ENCODE measurements at regions not wholly inside any gene's neighbourhood (a gene's known extent, or its start where the extent isn't known, plus 50 kb on each side); places are given as distances from the start of the nearest gene placed in this dataset.
A peak's percentile ranks its signal among the peaks of the same experiment; 100 is the strongest.
"Not testable (repeated sequence)": the region's sequence is repeated elsewhere in the genome, so short reads cannot be mapped to it uniquely, and the experiment has no call there.

GRCh38 chr9:21708856-21709255 lies 93.6 kb upstream of the MTAP start:
- no peak for FAIRE-seq
- TF ChIP-seq CTCF (IDR thresholded peaks at IDR 0.05; ENCODE audit: insufficient read depth, missing control alignments) = no peak
- DNase-seq (ENCODE audit: insufficient read length, low spot score) = no peak

- DNase-seq (ENCODE audit: insufficient read length, low spot score) (no peak), FAIRE-seq (no peak)
Observed at GRCh38 chr9:21709464-21710058, 92.9 kb upstream of the MTAP start.

GRCh38 chr9:21710548-21711191 lies 91.8 kb upstream of the MTAP start:
- FAIRE-seq (no peak), DNase-seq (ENCODE audit: insufficient read length, low spot score) (no peak)
- no peak for TF ChIP-seq CTCF (IDR thresholded peaks at IDR 0.05; ENCODE audit: insufficient read depth, missing control alignments)

More at GRCh38 chr9:21709464-21710058, 92.9 kb upstream of the MTAP start:
- TF ChIP-seq CTCF (IDR thresholded peaks at IDR 0.05; ENCODE audit: insufficient read depth, missing control alignments) = peak; percentile 73

- no peak for FAIRE-seq
- no peak for TF ChIP-seq CTCF (IDR thresholded peaks at IDR 0.05; ENCODE audit: insufficient read depth, missing control alignments)
- no peak for DNase-seq (ENCODE audit: insufficient read length, low spot score)
Observed at GRCh38 chr9:21711504-21711903, 90.9 kb upstream of the MTAP start.

- no peak for TF ChIP-seq CTCF (IDR thresholded peaks at IDR 0.05; ENCODE audit: insufficient read depth, missing control alignments)
- no peak for FAIRE-seq
- DNase-seq (ENCODE audit: insufficient read length, low spot score) = no peak
Observed at GRCh38 chr9:21715408-21715807, 87.0 kb upstream of the MTAP start.

GRCh38 chr9:21720758-21721157 lies 81.7 kb upstream of the MTAP start:
- DNase-seq (ENCODE audit: insufficient read length, low spot score) = no peak
- no peak for TF ChIP-seq CTCF (IDR thresholded peaks at IDR 0.05; ENCODE audit: insufficient read depth, missing control alignments)
- FAIRE-seq = no peak

- not testable (repeated sequence) for FAIRE-seq
Observed at GRCh38 chr9:21727411-21727810, 75.0 kb upstream of the MTAP start.

More at GRCh38 chr9:21727411-21727810, 75.0 kb upstream of the MTAP start:
- not testable (repeated sequence) for DNase-seq (ENCODE audit: insufficient read length, low spot score)

Data from D721Med (cell line).